Peyer's patch (tissue), 4 donors: ENCODE measurements at regions not wholly inside any gene's neighbourhood (a gene's known extent, or its start where the extent isn't known, plus 50 kb on each side); places are given as distances from the start of the nearest gene placed in this dataset.

Experiments used
- DNase-seq, 3 donors: peaks; one replicate each; pipeline ENCODE4 v3.0.0-alpha.2; 2017 to 2019
- H3K27ac ChIP-seq, 4 donors: fragments of 200-600 bp; sonication (generic); one replicate each; pipeline ENCODE4 v1.5.1; 2016 to 2019
- H3K27me3 ChIP-seq, 2 donors: fragments of 200-600 bp; sonication (generic); one replicate each; pipeline ENCODE4 v1.5.1; 2019
- H3K36me3 ChIP-seq, 3 donors: fragments of 200-600 bp; sonication (generic); one replicate each; pipeline ENCODE4 v1.5.1; 2016 to 2019
- H3K4me1 ChIP-seq, 4 donors: fragments of 200-600 bp; sonication (generic); one replicate each; pipeline ENCODE4 v1.5.1; 2016 to 2019
- H3K4me3 ChIP-seq, 4 donors: fragments of 200-600 bp; sonication (generic); 1 replicate in 3 of 4; 2 replicates in 1 of 4; pipeline ENCODE4 v1.5.1; 2016 to 2019; ENCODE audit warnings: mild to moderate bottlenecking in 1 of 4
- H3K9me3 ChIP-seq, 4 donors: fragments of 200-600 bp; sonication (generic); one replicate each; pipeline ENCODE4 v1.5.1; 2016 to 2019; ENCODE audit warnings: mild to moderate bottlenecking in 1 of 4
- POLR2A ChIP-seq, 2 donors: fragments of 450-650 bp; IDR thresholded peaks; one replicate each; pipeline ENCODE4 v1.5.1; 2017; ENCODE audit warnings: antibody characterized with exemption in 2 of 2, mild to moderate bottlenecking in 2 of 2, moderate library complexity in 2 of 2
- TF ChIP-seq, protein P1 (sequence below), 6 experiments: fragments of 450-650 bp in 4 of 6; fragments of 200-600 bp in 2 of 6; sonication (generic) in 1 of 6; IDR thresholded peaks; one replicate each; pipeline ENCODE4 v1.5.1; 2017 to 2019; ENCODE audit warnings: antibody characterized with exemption in 6 of 6, mild to moderate bottlenecking in 3 of 6, moderate library complexity in 1 of 6

DNA sequence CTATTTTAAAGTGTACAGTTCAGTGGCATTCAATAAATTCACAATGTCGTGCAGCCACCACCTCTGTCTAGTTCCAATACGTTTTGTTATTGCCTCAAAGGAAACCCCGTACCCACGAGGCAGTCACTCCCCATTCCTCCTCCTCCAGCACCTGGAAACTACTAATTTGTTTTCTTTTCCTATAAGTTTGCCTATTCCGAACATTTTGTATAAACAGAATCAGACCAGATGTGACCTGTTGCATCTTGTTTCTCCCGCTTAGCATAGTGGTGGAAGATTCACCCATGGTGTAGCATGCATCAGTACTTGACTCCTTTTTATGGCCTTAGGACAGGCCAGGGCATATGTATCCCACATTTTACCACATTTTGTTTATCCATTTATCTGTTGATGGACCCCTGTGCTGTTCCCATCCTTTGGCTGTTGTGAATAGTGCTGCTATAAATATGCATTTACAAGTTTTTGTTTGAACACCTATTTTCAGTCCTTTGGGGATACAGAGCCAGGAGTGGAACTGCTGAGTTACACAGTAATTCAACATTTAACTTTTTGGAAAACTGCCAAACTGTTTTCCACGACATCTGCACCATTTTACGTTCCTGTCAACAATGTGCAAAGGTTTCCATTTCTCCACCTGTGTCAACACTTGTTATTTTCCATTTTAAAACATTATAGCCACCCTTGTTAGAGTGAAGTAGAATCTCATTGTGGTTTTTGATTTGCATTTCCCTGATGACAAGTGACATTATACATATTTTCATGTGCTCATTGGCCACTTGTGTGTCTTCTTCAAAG lies 57.8 kb upstream of the STX18 start:
- no peak overlapping the region for H3K4me3 ChIP-seq
- peaks cover 0 to 6% (median 2%) of the 10 kb centered on the region in 4 donors for H3K9me3 ChIP-seq
- no peaks in the 10 kb centered on the region for H3K27me3 ChIP-seq
- H3K36me3 ChIP-seq = no peaks in the 10 kb centered on the region
- H3K27ac ChIP-seq = no peak overlapping the region
- TF ChIP-seq, protein P1, sequence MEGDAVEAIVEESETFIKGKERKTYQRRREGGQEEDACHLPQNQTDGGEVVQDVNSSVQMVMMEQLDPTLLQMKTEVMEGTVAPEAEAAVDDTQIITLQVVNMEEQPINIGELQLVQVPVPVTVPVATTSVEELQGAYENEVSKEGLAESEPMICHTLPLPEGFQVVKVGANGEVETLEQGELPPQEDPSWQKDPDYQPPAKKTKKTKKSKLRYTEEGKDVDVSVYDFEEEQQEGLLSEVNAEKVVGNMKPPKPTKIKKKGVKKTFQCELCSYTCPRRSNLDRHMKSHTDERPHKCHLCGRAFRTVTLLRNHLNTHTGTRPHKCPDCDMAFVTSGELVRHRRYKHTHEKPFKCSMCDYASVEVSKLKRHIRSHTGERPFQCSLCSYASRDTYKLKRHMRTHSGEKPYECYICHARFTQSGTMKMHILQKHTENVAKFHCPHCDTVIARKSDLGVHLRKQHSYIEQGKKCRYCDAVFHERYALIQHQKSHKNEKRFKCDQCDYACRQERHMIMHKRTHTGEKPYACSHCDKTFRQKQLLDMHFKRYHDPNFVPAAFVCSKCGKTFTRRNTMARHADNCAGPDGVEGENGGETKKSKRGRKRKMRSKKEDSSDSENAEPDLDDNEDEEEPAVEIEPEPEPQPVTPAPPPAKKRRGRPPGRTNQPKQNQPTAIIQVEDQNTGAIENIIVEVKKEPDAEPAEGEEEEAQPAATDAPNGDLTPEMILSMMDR (IDR thresholded peaks at IDR 0.05) = no peak
- TF ChIP-seq POLR2A (IDR thresholded peaks at IDR 0.05) = no peak
- DNase-seq = no peak
- H3K4me1 ChIP-seq = no peaks in the 10 kb centered on the region

GRCh38 chr4:4598851-4599411 lies 57.1 kb upstream of the STX18 start:
- no peak overlapping the region for H3K27ac ChIP-seq
- no peaks in the 10 kb centered on the region for H3K27me3 ChIP-seq
- peaks cover 0 to 6% (median 2%) of the 10 kb centered on the region in 4 donors for H3K9me3 ChIP-seq
- TF ChIP-seq, protein P1 (IDR thresholded peaks at IDR 0.05) = no peak
- TF ChIP-seq POLR2A (IDR thresholded peaks at IDR 0.05) = no peak
- H3K4me1 ChIP-seq = no peaks in the 10 kb centered on the region
- H3K4me3 ChIP-seq = no peak overlapping the region
- no peaks in the 10 kb centered on the region for H3K36me3 ChIP-seq
- DNase-seq = no peak

DNA sequence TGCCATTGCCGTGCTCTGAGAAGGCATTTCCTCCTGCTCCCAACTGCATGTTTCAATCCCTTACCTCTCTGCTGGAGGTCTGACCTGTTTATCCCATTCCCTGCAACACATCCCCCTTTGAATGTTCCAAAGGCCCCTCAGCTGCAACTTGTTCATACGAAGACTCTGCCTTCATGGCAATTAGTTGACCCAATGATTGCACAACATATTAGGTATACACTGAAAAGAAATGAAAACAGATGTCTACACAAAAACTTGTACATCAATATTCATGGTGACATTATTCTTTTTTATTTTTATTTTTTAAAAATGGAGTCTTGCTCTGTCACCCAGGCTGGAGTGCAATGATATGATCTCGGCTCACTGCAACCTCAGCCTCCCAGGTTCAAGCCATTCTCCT lies 54.9 kb upstream of the STX18 start:
- no peak overlapping the region for H3K4me3 ChIP-seq

GRCh38 chr4:4595252-4595651 lies 53.4 kb upstream of the STX18 start:
- Histone ChIP-seq H3K4me3 (no peak overlapping the region), H3K4me1 (no peaks in the 10 kb centered on the region), H3K27me3 (no peaks in the 10 kb centered on the region), H3K9me3 (peaks cover 0 to 6% (median 2%) of the 10 kb centered on the region in 4 donors), H3K36me3 (no peaks in the 10 kb centered on the region), H3K27ac (no peak overlapping the region)
- TF ChIP-seq, protein P1 (IDR thresholded peaks at IDR 0.05) = no peak
- TF ChIP-seq POLR2A (IDR thresholded peaks at IDR 0.05) = no peak
- DNase-seq = no peak

More for the DNA sequence above, 54.9 kb upstream of the STX18 start:
- H3K4me1 ChIP-seq = no peaks in the 10 kb centered on the region
- no peak for DNase-seq
- H3K27me3 ChIP-seq = no peaks in the 10 kb centered on the region
- TF ChIP-seq, protein P1 (IDR thresholded peaks at IDR 0.05) = no peak
- TF ChIP-seq POLR2A (IDR thresholded peaks at IDR 0.05) = no peak
- no peaks in the 10 kb centered on the region for H3K36me3 ChIP-seq
- H3K27ac ChIP-seq = no peak overlapping the region
- H3K9me3 ChIP-seq = peaks cover 0 to 6% (median 2%) of the 10 kb centered on the region in 4 donors

DNA sequence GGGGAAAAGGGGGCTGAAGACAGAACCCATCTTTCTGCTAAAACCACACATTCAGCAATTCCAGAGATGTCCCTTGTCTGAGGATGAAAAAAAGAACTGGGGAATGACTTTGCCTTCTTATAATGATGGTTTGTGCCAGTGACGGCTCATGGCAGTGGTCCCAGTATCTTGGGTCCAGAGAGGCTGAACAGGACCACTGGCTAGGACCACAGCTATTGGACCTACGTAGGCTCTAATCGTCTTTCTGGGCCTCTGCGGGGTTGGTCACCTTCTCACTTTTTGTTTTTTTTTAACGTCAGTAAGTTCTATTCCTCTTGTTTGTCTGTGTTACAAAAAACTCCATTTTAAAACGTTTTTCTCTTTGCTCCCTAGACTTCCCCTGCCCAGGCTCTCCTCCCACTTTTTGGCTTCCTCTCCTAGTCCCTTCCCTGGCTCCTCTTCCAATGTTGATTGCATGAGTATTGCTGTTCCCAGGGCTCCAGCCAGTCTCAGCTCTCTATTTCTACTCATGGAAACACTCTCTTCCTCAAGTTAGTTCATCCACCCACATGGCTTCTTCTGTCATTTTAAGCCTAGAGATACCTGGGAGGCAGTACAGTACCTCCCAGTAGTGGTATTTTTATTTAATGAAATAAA lies 52.6 kb upstream of the STX18 start:
- Histone ChIP-seq H3K4me3 (no peak overlapping the region), H3K9me3 (peaks cover 0 to 6% (median 2%) of the 10 kb centered on the region in 4 donors), H3K4me1 (no peaks in the 10 kb centered on the region), H3K27ac (no peak overlapping the region), H3K27me3 (no peaks in the 10 kb centered on the region), H3K36me3 (no peaks in the 10 kb centered on the region)
- DNase-seq = no peak
- TF ChIP-seq, protein P1 (IDR thresholded peaks at IDR 0.05) = no peak
- TF ChIP-seq POLR2A (IDR thresholded peaks at IDR 0.05) = no peak
